ENCODE measurements at regions not wholly inside any gene's neighbourhood (a gene's known extent, or its start where the extent isn't known, plus 50 kb on each side); places are given as distances from the start of the nearest gene placed in this dataset.

DNA sequence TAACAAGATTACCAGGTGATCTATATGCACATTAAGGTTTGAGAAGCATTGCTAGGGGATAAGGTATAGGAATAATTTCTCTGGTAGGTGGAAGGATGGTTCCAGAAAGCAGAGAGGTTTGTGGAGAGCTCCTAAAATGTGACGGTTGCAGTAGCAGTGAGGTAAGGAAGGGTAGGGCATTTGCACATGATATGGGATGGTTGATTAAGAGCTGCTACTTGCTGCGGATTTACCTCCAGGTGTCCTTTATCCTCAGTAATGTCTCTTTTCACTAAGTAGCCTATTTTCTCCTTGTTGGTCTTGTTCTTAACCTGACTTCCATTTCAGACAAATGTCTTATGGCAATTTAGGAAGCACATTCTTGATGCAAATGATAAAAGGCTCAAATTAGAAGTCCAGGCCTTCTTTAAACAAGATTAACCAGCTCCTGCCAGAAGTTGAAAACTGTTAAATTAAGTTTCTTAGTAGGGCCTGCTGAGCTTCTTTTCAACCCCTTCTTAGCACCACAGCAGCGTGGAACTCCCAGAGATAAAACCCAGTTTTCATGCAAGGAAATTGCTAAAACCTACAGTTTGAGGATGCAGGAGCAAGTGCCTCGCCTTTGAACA, 231.1 kb upstream of the GADL1 start:
- H2AK9ac ChIP-seq (replicated peaks; ENCODE audit: low read depth, low read length, poor library complexity), result no peak overlapping the region
- H3K79me1 ChIP-seq (ENCODE audit: low read depth in 1 of 2, low read length in 2 of 2), result no peaks in the 10 kb centered on the region
- no peaks in the 10 kb centered on the region for H3K27me3 ChIP-seq (ENCODE audit: control insufficient read depth, insufficient read depth, low read length)
- ChIA-PET POLR2A (ENCODE audit: unreplicated experiment) (no interaction called here), CTCF (interaction anchor here (1.3 kb wide), 1 partner anchor 367 kb away, joined by 3 read pairs; no protein-coding TSS in a partner anchor)
- no peak for ATAC-seq (ENCODE audit: low read depth)
- no peak overlapping the region for H2AK5ac ChIP-seq (ENCODE audit: low read depth, low read length)
- WGBS, 2 experiments (ENCODE audit: extremely low coverage in 2 of 2, insufficient read length in 1 of 2), result no CpG with 5 or more reads among the region's 4 CpGs
- no peak for DNase-seq
- H2AFZ ChIP-seq (replicated peaks; ENCODE audit: low read length, poor library complexity), result no peak overlapping the region
- H3K14ac ChIP-seq (replicated peaks; ENCODE audit: low read depth, low read length), result no peak overlapping the region
- no peak overlapping the region for H2BK120ac ChIP-seq (ENCODE audit: low read depth, low read length)
- no peak overlapping the region for H2BK15ac ChIP-seq (ENCODE audit: low read depth, low read length)
- no peak overlapping the region for H4K91ac ChIP-seq (ENCODE audit: insufficient read depth, low read depth, low read length)
- H2BK20ac ChIP-seq (ENCODE audit: low read depth, low read length), result no peak overlapping the region
- H3K23ac ChIP-seq (ENCODE audit: low read depth, low read length), result no peak overlapping the region
- no peak overlapping the region for H3K4ac ChIP-seq (ENCODE audit: low read depth, low read length)
- H3K9ac ChIP-seq (ENCODE audit: low read depth, low read length), result no peak overlapping the region
- no TSS peak for BruUV-seq (replicated peaks)
- no peak overlapping the region for H4K5ac ChIP-seq (ENCODE audit: low read depth, low read length)
- H3K4me3 ChIP-seq (ENCODE audit: insufficient read depth, low read depth, low read length), result no peak overlapping the region
- no peaks in the 10 kb centered on the region for H3K9me3 ChIP-seq (ENCODE audit: control insufficient read depth, insufficient read depth, low read length)
- no peak overlapping the region for H3K18ac ChIP-seq (ENCODE audit: low read depth, low read length)
- H3K36me3 ChIP-seq (ENCODE audit: control insufficient read depth, insufficient read depth, low read length), result no peaks in the 10 kb centered on the region
- in situ Hi-C loops (cut with MboI; ENCODE audit: low sequenced_read_pairs), result loop anchor here (25.0 kb wide), 1 partner anchor 1088 kb away; no protein-coding TSS in a partner anchor
- H4K20me1 ChIP-seq (ENCODE audit: insufficient read depth, low read length), result no peaks in the 10 kb centered on the region
- dilution Hi-C loops (cut with HindIII; ENCODE audit: low sequenced_read_pairs, unreplicated experiment), result no loop called here
- TF ChIP-seq BHLHE40 (IDR thresholded peaks at IDR 0.05; ENCODE audit: low read depth, low read length), result no peak
- no peak for TF ChIP-seq RCOR1 (IDR thresholded peaks at IDR 0.05; ENCODE audit: insufficient replicate concordance, low read length)
- intact Hi-C loops (cut with micrococcal nuclease), result no loop called here
- no peak overlapping the region for H4K8ac ChIP-seq (ENCODE audit: low read depth in 2 of 2, low read length in 2 of 2)
- no peaks in the 10 kb centered on the region for H3K9me1 ChIP-seq (ENCODE audit: insufficient read depth, low read length)
- no peaks in the 10 kb centered on the region for H3K4me1 ChIP-seq (ENCODE audit: control insufficient read depth, insufficient read depth, low read length)
- no peak overlapping the region for H2BK5ac ChIP-seq (ENCODE audit: low read depth, low read length, poor library complexity, severe bottlenecking)
- no peak overlapping the region for H3K4me2 ChIP-seq (ENCODE audit: low read depth, low read length)
- no peak overlapping the region for H3K27ac ChIP-seq (ENCODE audit: insufficient read depth, low read length)
- H3K56ac ChIP-seq (ENCODE audit: extremely low read depth, insufficient read depth, low read length), result no peak overlapping the region

Data from IMR-90 (cell line).